A549 (cell line): ENCODE measurements at regions not wholly inside any gene's neighbourhood (a gene's known extent, or its start where the extent isn't known, plus 50 kb on each side); places are given as distances from the start of the nearest gene placed in this dataset.

ENCODE experiments used
- ATAC-seq, 2 experiments: fragments of 200-7000 bp in 1 of 2; fragments of >200 bp in 1 of 2; cut with Nextera tagmentation in 1 of 2; cut with Tn5 transposase in 1 of 2; 3 replicates each; pipeline versions ENCODE4 v1.8.0 to v1.9.1; 2018 to 2020; ENCODE audit warnings: mild to moderate bottlenecking in 1 of 2, moderate library complexity in 1 of 2
- CTCF ChIA-PET: fragments of 300-600 bp; sonication (Branson Sonifier 250); formaldehyde crosslinking; extraction: SDS; loops from one replicate; lab custom pipeline; 2021; ENCODE audit warnings: antibody characterized with exemption, inconsistent platforms; lab: Yijun Ruan, JAX
- POLR2A ChIA-PET: fragments of 350-600 bp; formaldehyde crosslinking; extraction: SDS; loops from one replicate; lab custom pipeline; 2021; ENCODE audit warnings: antibody characterized with exemption, inconsistent platforms; lab: Yijun Ruan, JAX
- DNase-seq, 2 experiments: peaks; one replicate each; pipeline versions ENCODE4 v3.0.0 to v3.0.0-alpha.2; 2011 to 2016; ENCODE audit warnings: low read depth in 1 of 2, low spot score in 1 of 2
- FAIRE-seq: peaks from 2 replicates; lab custom pipeline; 2011; peaks lifted over from hg19 to GRCh38; lab: Jason Lieb, UNC
- H3K27ac ChIP-seq, 2 experiments: fragments of >200 bp; sonication (Bioruptor Twin); formaldehyde crosslinking; 3 replicates each; pipeline ENCODE4 v1.5.1; 2016 to 2017
- H3K4me1 ChIP-seq: fragments of >200 bp; sonication (Bioruptor Twin); formaldehyde crosslinking; 3 replicates; pipeline ENCODE4 v1.6.1; 2016
- H3K4me2 ChIP-seq: fragments of >200 bp; sonication (Bioruptor Twin); formaldehyde crosslinking; 3 replicates; pipeline ENCODE4 v1.6.1; 2016
- H3K4me3 ChIP-seq: fragments of >200 bp; sonication (Bioruptor Twin); formaldehyde crosslinking; 3 replicates; pipeline ENCODE4 v1.5.1; 2016
- H3K9me3 ChIP-seq: fragments of >200 bp; sonication (Bioruptor Twin); formaldehyde crosslinking; 3 replicates; pipeline ENCODE4 v1.6.1; 2016
- CBX8 ChIP-seq: fragments of 200-600 bp; sonication (generic); IDR thresholded peaks from 2 replicates; pipeline ENCODE4 v1.6.1; 2016
- EHMT2 ChIP-seq: fragments of 200-600 bp; sonication (generic); IDR thresholded peaks from 2 replicates; pipeline ENCODE4 v1.6.1; 2016; ENCODE audit warnings: antibody characterized with exemption, low read depth, mild to moderate bottlenecking, moderate library complexity
- GATA3 ChIP-seq: IDR thresholded peaks from 2 replicates; pipeline ENCODE4 v1.6.1; 2012; ENCODE audit warnings: borderline replicate concordance
- HOXB5 ChIP-seq: fragments of 250-450 bp; sonication (Bioruptor Pico); IDR thresholded peaks from 2 replicates; pipeline ENCODE4 v1.5.0; 2020; ENCODE audit warnings: mild to moderate bottlenecking, moderate library complexity
- NFE2L2 ChIP-seq: fragments of 150-350 bp; conservative IDR thresholded peaks from 2 replicates; pipeline ENCODE4 v1.6.1; 2014; ENCODE audit warnings: low read length
- NPAS2 ChIP-seq: fragments of 250-450 bp; sonication (Bioruptor Pico); IDR thresholded peaks from 2 replicates; pipeline ENCODE4 v1.8.0; 2022; ENCODE audit warnings: mild to moderate bottlenecking, moderate library complexity, borderline replicate concordance
- PHF8 ChIP-seq: fragments of 200-600 bp; sonication (generic); IDR thresholded peaks from 2 replicates; pipeline ENCODE4 v1.6.1; 2016; ENCODE audit warnings: low read depth, mild to moderate bottlenecking, antibody characterized with exemption, moderate library complexity, borderline replicate concordance
- RARB ChIP-seq: fragments of 250-450 bp; sonication (Bioruptor Pico); IDR thresholded peaks from 2 replicates; pipeline ENCODE4 v1.8.0; 2021; ENCODE audit warnings: mild to moderate bottlenecking, moderate library complexity
- RFX5 ChIP-seq: fragments of 450-650 bp; IDR thresholded peaks from 2 replicates; pipeline ENCODE4 v1.7.1; 2014; ENCODE audit warnings: antibody characterized with exemption, mild to moderate bottlenecking, moderate library complexity
- SREBF2 ChIP-seq: fragments of 450-650 bp; IDR thresholded peaks from 2 replicates; pipeline ENCODE4 v1.6.1; 2014; ENCODE audit warnings: mild to moderate bottlenecking, moderate library complexity
- TFCP2L1 ChIP-seq: fragments of 250-450 bp; sonication (Bioruptor Pico); IDR thresholded peaks from 2 replicates; pipeline ENCODE4 v1.5.0; 2021; ENCODE audit warnings: mild to moderate bottlenecking
- ZC3H11A ChIP-seq: fragments of 450-650 bp; IDR thresholded peaks from 2 replicates; pipeline ENCODE4 v1.6.1; 2014; ENCODE audit warnings: antibody characterized with exemption, mild to moderate bottlenecking
- ZFP36 ChIP-seq: fragments of 450-650 bp; IDR thresholded peaks from 2 replicates; pipeline ENCODE4 v1.6.1; 2014; ENCODE audit warnings: borderline replicate concordance; ENCODE audit not compliant: partially characterized antibody
- TF ChIP-seq, protein P1 (sequence below): fragments of 150-350 bp; IDR thresholded peaks from 2 replicates; pipeline ENCODE4 v1.6.1; 2014; ENCODE audit warnings: low read depth, mild to moderate bottlenecking, low read length
- TF ChIP-seq, protein P2 (sequence below): fragments of >200 bp; sonication (Bioruptor Twin); formaldehyde crosslinking; IDR thresholded peaks from 3 replicates; pipeline ENCODE4 v1.5.1; 2016
- TF ChIP-seq, protein P3 (sequence below): fragments of 250-450 bp; sonication (Bioruptor Pico); IDR thresholded peaks from 2 replicates; pipeline ENCODE4 v1.5.0; 2020; ENCODE audit warnings: low read depth, mild to moderate bottlenecking, moderate library complexity
- TF ChIP-seq, protein P4 (sequence below): fragments of >200 bp; sonication (Bioruptor Twin); formaldehyde crosslinking; IDR thresholded peaks from 2 replicates; pipeline ENCODE4 v1.6.1; 2016
- TF ChIP-seq, protein P5 (sequence below): fragments of 200-600 bp; sonication (generic); IDR thresholded peaks from 2 replicates; pipeline ENCODE4 v1.6.1; 2016; ENCODE audit warnings: antibody characterized with exemption, mild to moderate bottlenecking, moderate library complexity
- TF ChIP-seq, protein P6 (sequence below): fragments of 250-450 bp; sonication (Bioruptor Pico); IDR thresholded peaks from 2 replicates; pipeline ENCODE4 v1.5.0; 2021; ENCODE audit warnings: mild to moderate bottlenecking, moderate library complexity, borderline replicate concordance
- TF ChIP-seq, protein P7 (sequence below): fragments of 450-650 bp; IDR thresholded peaks from 2 replicates; pipeline ENCODE4 v1.6.1; 2014; ENCODE audit warnings: antibody characterized with exemption

DNA sequence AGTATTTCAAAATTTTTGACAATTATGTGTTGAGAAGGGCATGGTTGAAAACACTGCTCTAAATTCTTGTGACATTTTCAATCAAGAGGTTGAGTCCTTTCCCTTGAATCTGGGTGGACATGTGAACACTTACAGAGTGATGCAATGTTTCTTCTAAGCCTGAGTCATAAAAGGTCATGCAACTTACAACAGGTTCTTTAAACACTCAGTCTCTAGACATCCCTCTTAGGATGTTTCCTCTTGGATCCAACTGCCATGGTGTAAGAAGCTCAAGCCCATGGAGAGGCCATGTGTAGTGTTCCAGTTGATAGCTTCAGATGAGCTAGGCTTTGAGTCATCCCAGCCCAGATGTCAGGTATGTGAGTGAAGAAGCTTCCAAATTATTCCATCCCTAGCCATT lies 232.2 kb upstream of the MAOA start:
- no peak overlapping the region for H3K27ac ChIP-seq
- H3K9me3 ChIP-seq: no peaks in the 10 kb centered on the region
- DNase-seq (no peak), ATAC-seq (no peak)
- no peak overlapping the region for H3K4me2 ChIP-seq
- CTCF ChIA-PET: interaction anchor here (0.7 kb wide), 1 partner anchor 1451 kb away, joined by 3 read pairs; no protein-coding TSS in a partner anchor
- H3K4me1 ChIP-seq: no peaks in the 10 kb centered on the region
- POLR2A ChIA-PET: no interaction called here
- TF ChIP-seq ZFP36 (no peak), RARB (CRISPR knock-in tag) (no peak), PHF8 (no peak), SREBF2 (no peak), NPAS2 (CRISPR knock-in tag) (no peak), HOXB5 (CRISPR knock-in tag) (no peak), GATA3 (no peak), RFX5 (no peak), EHMT2 (no peak), NFE2L2 (no peak), ZC3H11A (no peak), CBX8 (no peak), TFCP2L1 (CRISPR knock-in tag) (no peak)
- TF ChIP-seq, protein P1, sequence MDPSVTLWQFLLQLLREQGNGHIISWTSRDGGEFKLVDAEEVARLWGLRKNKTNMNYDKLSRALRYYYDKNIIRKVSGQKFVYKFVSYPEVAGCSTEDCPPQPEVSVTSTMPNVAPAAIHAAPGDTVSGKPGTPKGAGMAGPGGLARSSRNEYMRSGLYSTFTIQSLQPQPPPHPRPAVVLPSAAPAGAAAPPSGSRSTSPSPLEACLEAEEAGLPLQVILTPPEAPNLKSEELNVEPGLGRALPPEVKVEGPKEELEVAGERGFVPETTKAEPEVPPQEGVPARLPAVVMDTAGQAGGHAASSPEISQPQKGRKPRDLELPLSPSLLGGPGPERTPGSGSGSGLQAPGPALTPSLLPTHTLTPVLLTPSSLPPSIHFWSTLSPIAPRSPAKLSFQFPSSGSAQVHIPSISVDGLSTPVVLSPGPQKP: no peak
- TF ChIP-seq, protein P2, sequence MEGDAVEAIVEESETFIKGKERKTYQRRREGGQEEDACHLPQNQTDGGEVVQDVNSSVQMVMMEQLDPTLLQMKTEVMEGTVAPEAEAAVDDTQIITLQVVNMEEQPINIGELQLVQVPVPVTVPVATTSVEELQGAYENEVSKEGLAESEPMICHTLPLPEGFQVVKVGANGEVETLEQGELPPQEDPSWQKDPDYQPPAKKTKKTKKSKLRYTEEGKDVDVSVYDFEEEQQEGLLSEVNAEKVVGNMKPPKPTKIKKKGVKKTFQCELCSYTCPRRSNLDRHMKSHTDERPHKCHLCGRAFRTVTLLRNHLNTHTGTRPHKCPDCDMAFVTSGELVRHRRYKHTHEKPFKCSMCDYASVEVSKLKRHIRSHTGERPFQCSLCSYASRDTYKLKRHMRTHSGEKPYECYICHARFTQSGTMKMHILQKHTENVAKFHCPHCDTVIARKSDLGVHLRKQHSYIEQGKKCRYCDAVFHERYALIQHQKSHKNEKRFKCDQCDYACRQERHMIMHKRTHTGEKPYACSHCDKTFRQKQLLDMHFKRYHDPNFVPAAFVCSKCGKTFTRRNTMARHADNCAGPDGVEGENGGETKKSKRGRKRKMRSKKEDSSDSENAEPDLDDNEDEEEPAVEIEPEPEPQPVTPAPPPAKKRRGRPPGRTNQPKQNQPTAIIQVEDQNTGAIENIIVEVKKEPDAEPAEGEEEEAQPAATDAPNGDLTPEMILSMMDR: no peak
- TF ChIP-seq, protein P3, sequence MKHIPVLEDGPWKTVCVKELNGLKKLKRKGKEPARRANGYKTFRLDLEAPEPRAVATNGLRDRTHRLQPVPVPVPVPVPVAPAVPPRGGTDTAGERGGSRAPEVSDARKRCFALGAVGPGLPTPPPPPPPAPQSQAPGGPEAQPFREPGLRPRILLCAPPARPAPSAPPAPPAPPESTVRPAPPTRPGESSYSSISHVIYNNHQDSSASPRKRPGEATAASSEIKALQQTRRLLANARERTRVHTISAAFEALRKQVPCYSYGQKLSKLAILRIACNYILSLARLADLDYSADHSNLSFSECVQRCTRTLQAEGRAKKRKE: no peak
- TF ChIP-seq, protein P4, sequence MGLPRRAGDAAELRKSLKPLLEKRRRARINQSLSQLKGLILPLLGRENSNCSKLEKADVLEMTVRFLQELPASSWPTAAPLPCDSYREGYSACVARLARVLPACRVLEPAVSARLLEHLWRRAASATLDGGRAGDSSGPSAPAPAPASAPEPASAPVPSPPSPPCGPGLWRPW: no peak
- TF ChIP-seq, protein P5, sequence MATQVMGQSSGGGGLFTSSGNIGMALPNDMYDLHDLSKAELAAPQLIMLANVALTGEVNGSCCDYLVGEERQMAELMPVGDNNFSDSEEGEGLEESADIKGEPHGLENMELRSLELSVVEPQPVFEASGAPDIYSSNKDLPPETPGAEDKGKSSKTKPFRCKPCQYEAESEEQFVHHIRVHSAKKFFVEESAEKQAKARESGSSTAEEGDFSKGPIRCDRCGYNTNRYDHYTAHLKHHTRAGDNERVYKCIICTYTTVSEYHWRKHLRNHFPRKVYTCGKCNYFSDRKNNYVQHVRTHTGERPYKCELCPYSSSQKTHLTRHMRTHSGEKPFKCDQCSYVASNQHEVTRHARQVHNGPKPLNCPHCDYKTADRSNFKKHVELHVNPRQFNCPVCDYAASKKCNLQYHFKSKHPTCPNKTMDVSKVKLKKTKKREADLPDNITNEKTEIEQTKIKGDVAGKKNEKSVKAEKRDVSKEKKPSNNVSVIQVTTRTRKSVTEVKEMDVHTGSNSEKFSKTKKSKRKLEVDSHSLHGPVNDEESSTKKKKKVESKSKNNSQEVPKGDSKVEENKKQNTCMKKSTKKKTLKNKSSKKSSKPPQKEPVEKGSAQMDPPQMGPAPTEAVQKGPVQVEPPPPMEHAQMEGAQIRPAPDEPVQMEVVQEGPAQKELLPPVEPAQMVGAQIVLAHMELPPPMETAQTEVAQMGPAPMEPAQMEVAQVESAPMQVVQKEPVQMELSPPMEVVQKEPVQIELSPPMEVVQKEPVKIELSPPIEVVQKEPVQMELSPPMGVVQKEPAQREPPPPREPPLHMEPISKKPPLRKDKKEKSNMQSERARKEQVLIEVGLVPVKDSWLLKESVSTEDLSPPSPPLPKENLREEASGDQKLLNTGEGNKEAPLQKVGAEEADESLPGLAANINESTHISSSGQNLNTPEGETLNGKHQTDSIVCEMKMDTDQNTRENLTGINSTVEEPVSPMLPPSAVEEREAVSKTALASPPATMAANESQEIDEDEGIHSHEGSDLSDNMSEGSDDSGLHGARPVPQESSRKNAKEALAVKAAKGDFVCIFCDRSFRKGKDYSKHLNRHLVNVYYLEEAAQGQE: no peak
- TF ChIP-seq, protein P6, sequence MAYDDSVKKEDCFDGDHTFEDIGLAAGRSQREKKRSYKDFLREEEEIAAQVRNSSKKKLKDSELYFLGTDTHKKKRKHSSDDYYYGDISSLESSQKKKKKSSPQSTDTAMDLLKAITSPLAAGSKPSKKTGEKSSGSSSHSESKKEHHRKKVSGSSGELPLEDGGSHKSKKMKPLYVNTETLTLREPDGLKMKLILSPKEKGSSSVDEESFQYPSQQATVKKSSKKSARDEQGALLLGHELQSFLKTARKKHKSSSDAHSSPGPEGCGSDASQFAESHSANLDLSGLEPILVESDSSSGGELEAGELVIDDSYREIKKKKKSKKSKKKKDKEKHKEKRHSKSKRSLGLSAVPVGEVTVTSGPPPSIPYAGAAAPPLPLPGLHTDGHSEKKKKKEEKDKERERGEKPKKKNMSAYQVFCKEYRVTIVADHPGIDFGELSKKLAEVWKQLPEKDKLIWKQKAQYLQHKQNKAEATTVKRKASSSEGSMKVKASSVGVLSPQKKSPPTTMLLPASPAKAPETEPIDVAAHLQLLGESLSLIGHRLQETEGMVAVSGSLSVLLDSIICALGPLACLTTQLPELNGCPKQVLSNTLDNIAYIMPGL: no peak
- TF ChIP-seq, protein P7, sequence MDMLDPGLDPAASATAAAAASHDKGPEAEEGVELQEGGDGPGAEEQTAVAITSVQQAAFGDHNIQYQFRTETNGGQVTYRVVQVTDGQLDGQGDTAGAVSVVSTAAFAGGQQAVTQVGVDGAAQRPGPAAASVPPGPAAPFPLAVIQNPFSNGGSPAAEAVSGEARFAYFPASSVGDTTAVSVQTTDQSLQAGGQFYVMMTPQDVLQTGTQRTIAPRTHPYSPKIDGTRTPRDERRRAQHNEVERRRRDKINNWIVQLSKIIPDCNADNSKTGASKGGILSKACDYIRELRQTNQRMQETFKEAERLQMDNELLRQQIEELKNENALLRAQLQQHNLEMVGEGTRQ: no peak
- TF ChIP-seq, all 56 proteins: peak for 0
- peak; percentile 67 for FAIRE-seq
- no peak overlapping the region for H3K4me3 ChIP-seq
